ENCODE measurements at regions not wholly inside any gene's neighbourhood (a gene's known extent, or its start where the extent isn't known, plus 50 kb on each side); places are given as distances from the start of the nearest gene placed in this dataset.
"Not testable (repeated sequence)": the region's sequence is repeated elsewhere in the genome, so short reads cannot be mapped to it uniquely, and the experiment has no call there.

DNA sequence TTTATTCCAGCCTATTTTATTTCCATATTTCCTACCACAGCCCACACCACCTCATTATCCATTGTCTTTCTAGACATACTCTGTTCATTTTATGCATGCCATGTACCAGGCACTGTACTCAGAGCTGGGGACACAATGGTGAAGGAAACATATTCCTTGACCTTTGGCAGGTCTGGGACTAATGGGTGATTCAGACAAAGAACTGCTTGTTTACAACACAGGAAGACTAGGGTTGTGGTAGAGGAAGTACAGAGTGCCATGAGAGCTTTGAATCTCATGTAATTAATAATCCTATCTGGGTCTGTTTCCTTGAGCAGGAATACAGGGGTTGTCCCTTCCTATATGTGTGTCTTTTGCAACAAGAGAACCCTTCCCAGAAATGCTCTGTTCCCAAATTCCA, 75.1 kb upstream of the NUDT10 start:
- no peak overlapping the region for H2AK5ac ChIP-seq (ENCODE audit: insufficient read length, low read length)
- H4K20me1 ChIP-seq (ENCODE audit: control insufficient read depth, insufficient read depth, insufficient read length): no peaks in the 10 kb centered on the region
- no peak overlapping the region for H3K18ac ChIP-seq (ENCODE audit: insufficient read length, low read depth, low read length)
- no peaks in the 10 kb centered on the region for H3K79me2 ChIP-seq (ENCODE audit: insufficient read depth, low read length)
- no peak overlapping the region for H3K27ac ChIP-seq (ENCODE audit: insufficient read length, low read depth, low read length)
- no peaks in the 10 kb centered on the region for H3K9me3 ChIP-seq (ENCODE audit: control insufficient read depth, low read depth, low read length)
- H3K56ac ChIP-seq (ENCODE audit: insufficient read length, low read depth, low read length): no peak overlapping the region
- no peak overlapping the region for H2BK20ac ChIP-seq (ENCODE audit: low read depth, low read length, poor library complexity, severe bottlenecking)
- no peak overlapping the region for H2BK5ac ChIP-seq (ENCODE audit: insufficient read length, low read length)
- no peak overlapping the region for H4K91ac ChIP-seq (ENCODE audit: insufficient read length, low read depth, low read length)
- H3K27ac Mint-ChIP-seq: no peak overlapping the region
- DNase-seq: no peak
- no peaks in the 10 kb centered on the region for H3K23me2 ChIP-seq (ENCODE audit: insufficient read length, low read depth, low read length, poor library complexity, severe bottlenecking)
- H4K5ac ChIP-seq (ENCODE audit: insufficient read length, low read depth, low read length): no peak overlapping the region
- H2BK120ac ChIP-seq (ENCODE audit: low read depth, low read length, poor library complexity, severe bottlenecking): no peak overlapping the region
- TF ChIP-seq, protein P1, sequence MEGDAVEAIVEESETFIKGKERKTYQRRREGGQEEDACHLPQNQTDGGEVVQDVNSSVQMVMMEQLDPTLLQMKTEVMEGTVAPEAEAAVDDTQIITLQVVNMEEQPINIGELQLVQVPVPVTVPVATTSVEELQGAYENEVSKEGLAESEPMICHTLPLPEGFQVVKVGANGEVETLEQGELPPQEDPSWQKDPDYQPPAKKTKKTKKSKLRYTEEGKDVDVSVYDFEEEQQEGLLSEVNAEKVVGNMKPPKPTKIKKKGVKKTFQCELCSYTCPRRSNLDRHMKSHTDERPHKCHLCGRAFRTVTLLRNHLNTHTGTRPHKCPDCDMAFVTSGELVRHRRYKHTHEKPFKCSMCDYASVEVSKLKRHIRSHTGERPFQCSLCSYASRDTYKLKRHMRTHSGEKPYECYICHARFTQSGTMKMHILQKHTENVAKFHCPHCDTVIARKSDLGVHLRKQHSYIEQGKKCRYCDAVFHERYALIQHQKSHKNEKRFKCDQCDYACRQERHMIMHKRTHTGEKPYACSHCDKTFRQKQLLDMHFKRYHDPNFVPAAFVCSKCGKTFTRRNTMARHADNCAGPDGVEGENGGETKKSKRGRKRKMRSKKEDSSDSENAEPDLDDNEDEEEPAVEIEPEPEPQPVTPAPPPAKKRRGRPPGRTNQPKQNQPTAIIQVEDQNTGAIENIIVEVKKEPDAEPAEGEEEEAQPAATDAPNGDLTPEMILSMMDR (conservative IDR thresholded peaks at IDR 0.05): no peak
- H3K79me1 ChIP-seq (ENCODE audit: insufficient read depth, low read depth, low read length, poor library complexity, severe bottlenecking): no peaks in the 10 kb centered on the region
- H3K36me3 Mint-ChIP-seq (ENCODE audit: insufficient read depth in 1 of 3, low read depth in 3 of 3): no peaks in the 10 kb centered on the region; a peak in 1 of 7 replicates
- H3K9ac ChIP-seq (ENCODE audit: extremely low read depth, insufficient read length, low read length): no peak overlapping the region
- H3K4ac ChIP-seq (ENCODE audit: low read depth, low read length): no peak overlapping the region
- no peak overlapping the region for H2BK15ac ChIP-seq (ENCODE audit: low read depth, low read length)
- H3K27me3 ChIP-seq (ENCODE audit: insufficient read depth, low read length): no peaks in the 10 kb centered on the region
- no peak overlapping the region for H3K4me2 ChIP-seq (ENCODE audit: insufficient read depth, insufficient read length, low read length)
- no peaks in the 10 kb centered on the region for H3K4me1 ChIP-seq (ENCODE audit: insufficient read depth, low read length)
- H4K8ac ChIP-seq (replicated peaks; ENCODE audit: insufficient read length, low read depth, low read length): no peak overlapping the region
- no peak overlapping the region for H3T11ph ChIP-seq (ENCODE audit: low read length)
- no peak overlapping the region for H3K23ac ChIP-seq (ENCODE audit: insufficient read length, low read depth, low read length)
- H3K4me1 Mint-ChIP-seq: peaks cover 0 to 2% of the 10 kb centered on the region in 2 experiments; a peak in 1 of 4 replicates
- H3K4me3 Mint-ChIP-seq: no peak overlapping the region
- no peak overlapping the region for H2BK12ac ChIP-seq (ENCODE audit: insufficient read length, low read depth, low read length)
- no peak overlapping the region for H2AFZ ChIP-seq (ENCODE audit: low read length)
- H3K27me3 Mint-ChIP-seq (ENCODE audit: low read depth): peaks cover 2% of the 10 kb centered on the region
- no peak overlapping the region for H3K14ac ChIP-seq (ENCODE audit: insufficient read depth, low read length)
- H3K9me3 Mint-ChIP-seq: peaks cover 47 to 53% of the 10 kb centered on the region in 2 experiments

- not testable (repeated sequence) for H3K4me1 Mint-ChIP-seq; H3K18ac ChIP-seq (ENCODE audit: insufficient read length, low read depth, low read length); H4K8ac ChIP-seq (replicated peaks; ENCODE audit: insufficient read length, low read depth, low read length); H3K56ac ChIP-seq (ENCODE audit: insufficient read length, low read depth, low read length); H3K4ac ChIP-seq (ENCODE audit: low read depth, low read length); H3K27me3 Mint-ChIP-seq (ENCODE audit: low read depth); H3K4me1 ChIP-seq (ENCODE audit: insufficient read depth, low read length); H4K20me1 ChIP-seq (ENCODE audit: control insufficient read depth, insufficient read depth, insufficient read length); H2BK15ac ChIP-seq (ENCODE audit: low read depth, low read length); H2BK12ac ChIP-seq (ENCODE audit: insufficient read length, low read depth, low read length); H3K14ac ChIP-seq (ENCODE audit: insufficient read depth, low read length); H2AFZ ChIP-seq (ENCODE audit: low read length); H4K5ac ChIP-seq (ENCODE audit: insufficient read length, low read depth, low read length); H3K36me3 Mint-ChIP-seq (ENCODE audit: insufficient read depth in 1 of 3, low read depth in 3 of 3); H4K91ac ChIP-seq (ENCODE audit: insufficient read length, low read depth, low read length); H2BK5ac ChIP-seq (ENCODE audit: insufficient read length, low read length); H2BK20ac ChIP-seq (ENCODE audit: low read depth, low read length, poor library complexity, severe bottlenecking); H3K4me2 ChIP-seq (ENCODE audit: insufficient read depth, insufficient read length, low read length); H3K27ac ChIP-seq (ENCODE audit: insufficient read length, low read depth, low read length); H3K9me3 ChIP-seq (ENCODE audit: control insufficient read depth, low read depth, low read length); H2BK120ac ChIP-seq (ENCODE audit: low read depth, low read length, poor library complexity, severe bottlenecking); H3K27ac Mint-ChIP-seq; H3K27me3 ChIP-seq (ENCODE audit: insufficient read depth, low read length); H3T11ph ChIP-seq (ENCODE audit: low read length); H3K9ac ChIP-seq (ENCODE audit: extremely low read depth, insufficient read length, low read length); H3K79me2 ChIP-seq (ENCODE audit: insufficient read depth, low read length); H3K23me2 ChIP-seq (ENCODE audit: insufficient read length, low read depth, low read length, poor library complexity, severe bottlenecking); H3K79me1 ChIP-seq (ENCODE audit: insufficient read depth, low read depth, low read length, poor library complexity, severe bottlenecking); H3K23ac ChIP-seq (ENCODE audit: insufficient read length, low read depth, low read length); H2AK5ac ChIP-seq (ENCODE audit: insufficient read length, low read length)
- Mint-ChIP-seq H3K9me3 (peaks cover 33 to 38% of the 10 kb centered on the region in 2 experiments), H3K4me3 (peak overlapping the region; percentile 55 to 69; a peak in 4 of 5 replicates)
- WGBS (ENCODE audit: extremely low coverage, insufficient read length, low lambda C conversion rate): no CpG with 5 or more reads among the region's 13 CpGs
- DNase-seq: peak; percentile 37
Measured at GRCh38 chrX:51262271-51262670, 70.4 kb upstream of the NUDT10 start.
